SK-N-MC (cell line): ENCODE measurements at regions not wholly inside any gene's neighbourhood (a gene's known extent, or its start where the extent isn't known, plus 50 kb on each side); places are given as distances from the start of the nearest gene placed in this dataset.

Experiments
- EZH2 ChIP-seq: fragments of 200-600 bp; sonication (generic); IDR thresholded peaks from one replicate; pipeline ENCODE4 v1.6.1; 2017; ENCODE audit warnings: antibody characterized with exemption
- POLR2AphosphoS5 ChIP-seq: IDR thresholded peaks from 2 replicates; pipeline ENCODE4 v1.6.1; 2012; ENCODE audit warnings: mild to moderate bottlenecking, low read depth, low read length, borderline replicate concordance

DNA sequence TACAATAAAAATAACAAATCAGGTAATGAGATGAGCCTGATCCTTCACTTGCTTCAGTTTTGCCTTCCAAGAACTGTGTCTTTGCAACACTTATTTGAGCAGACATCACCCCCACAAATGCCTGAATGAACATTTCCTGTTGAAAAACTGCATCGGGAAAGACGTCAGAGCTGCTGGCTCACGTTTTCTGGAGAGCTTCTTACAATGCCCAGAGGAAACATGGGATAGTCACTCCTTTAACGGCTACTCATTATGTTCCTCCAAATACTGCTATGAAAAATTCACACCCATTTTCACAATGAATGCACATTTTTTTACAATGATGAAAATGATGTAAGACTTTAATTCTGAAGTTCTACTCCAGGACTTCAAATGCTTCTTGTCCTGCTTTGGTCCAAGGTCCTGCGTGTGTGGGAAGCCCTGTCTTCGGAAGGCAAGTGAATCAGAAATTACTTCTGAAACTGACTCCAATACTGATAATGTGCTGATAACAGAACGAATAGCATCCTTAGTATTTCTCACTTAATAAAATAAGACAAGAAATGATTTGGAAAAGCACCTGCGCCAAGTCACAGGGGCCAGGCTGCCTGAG is 238.0 kb downstream of the ANKRD60 start:
- TF ChIP-seq EZH2 (no peak), POLR2AphosphoS5 (no peak)
